K562 (cell line): ENCODE measurements at regions not wholly inside any gene's neighbourhood (a gene's known extent, or its start where the extent isn't known, plus 50 kb on each side); places are given as distances from the start of the nearest gene placed in this dataset.

Experiments
- CREB1 ChIP-seq, 2 experiments: sonication (generic) in 1 of 2; formaldehyde crosslinking in 1 of 2; IDR thresholded peaks; 2 replicates each; pipeline versions ENCODE4 v1.6.1 to v1.8.0; 2012 to 2022; ENCODE audit warnings: inconsistent platforms in 1 of 2, mild to moderate bottlenecking in 1 of 2, missing genetic modification reagents in 1 of 2, moderate library complexity in 1 of 2
- CTCF ChIP-seq, 3 experiments: IDR thresholded peaks in 2 of 3; conservative IDR thresholded peaks in 1 of 3; 2 replicates each; pipeline ENCODE4 v1.5.1; 2011 to 2012; ENCODE audit warnings: low read length in 3 of 3, mild to moderate bottlenecking in 3 of 3, control low read depth in 2 of 3, improper control_type of control experiment in 1 of 3, inconsistent platforms in 1 of 3, low read depth in 1 of 3, mixed read lengths in 1 of 3, moderate library complexity in 1 of 3; ENCODE audit not compliant: insufficient read depth in 2 of 3
- ELF1 ChIP-seq: fragments of 200-800 bp; sonication (Bioruptor generic); IDR thresholded peaks from 2 replicates; pipeline ENCODE4 v1.6.1; 2016; ENCODE audit warnings: missing genetic modification characterization, missing compliant biosample characterization
- FOS ChIP-seq: IDR thresholded peaks from 3 replicates; pipeline ENCODE4 v1.6.1; 2011; ENCODE audit not compliant: insufficient read length; ENCODE audit errors: extremely low read depth
- HDGF ChIP-seq: fragments of 450-650 bp; IDR thresholded peaks from 2 replicates; pipeline ENCODE4 v1.6.1; 2016
- JUN ChIP-seq, 2 experiments: sonication (generic) in 1 of 2; formaldehyde crosslinking in 1 of 2; IDR thresholded peaks; 2 replicates each; pipeline versions ENCODE4 v1.6.1 to v1.8.0; 2012 to 2022; ENCODE audit warnings: borderline replicate concordance in 2 of 2, mild to moderate bottlenecking in 2 of 2, improper control_type of control experiment in 1 of 2, low read depth in 1 of 2, low read length in 1 of 2, missing genetic modification reagents in 1 of 2
- POLR2A ChIP-seq: fragments of 450-650 bp; conservative IDR thresholded peaks from 2 replicates; pipeline ENCODE4 v1.6.1; 2016
- SMAD1 ChIP-seq: fragments of 150-350 bp; IDR thresholded peaks from 2 replicates; pipeline ENCODE4 v1.6.1; 2014; ENCODE audit warnings: low read length, low read depth; ENCODE audit not compliant: partially characterized antibody

GRCh38 chr9:88676644-88677043 is 141.7 kb downstream of the NXNL2 start:
- TF ChIP-seq CTCF (IDR thresholded peaks at IDR 0.05 in 2 of 3, conservative IDR thresholded peaks at IDR 0.05 in 1 of 3; ENCODE audit: insufficient read depth in 2 of 3, low read depth in 1 of 3, low read length in 3 of 3) (no peak), JUN (IDR thresholded peaks at IDR 0.05; ENCODE audit: borderline replicate concordance, low read depth, low read length) (no peak), JUN (CRISPR knock-in tag; IDR thresholded peaks at IDR 0.05; ENCODE audit: borderline replicate concordance) (no peak), FOS (no peak), SMAD1 (no peak), ELF1 (tag) (no peak), POLR2A (no peak), CREB1 (IDR thresholded peaks at IDR 0.05) (no peak), CREB1 (CRISPR knock-in tag; IDR thresholded peaks at IDR 0.05) (no peak), HDGF (no peak)
